PC-9 (cell line): ENCODE measurements at regions not wholly inside any gene's neighbourhood (a gene's known extent, or its start where the extent isn't known, plus 50 kb on each side); places are given as distances from the start of the nearest gene placed in this dataset.

ENCODE experiments used
- CTCF ChIP-seq: fragments of 200-600 bp; sonication (generic); conservative IDR thresholded peaks from 2 replicates; pipeline ENCODE4 v1.6.1; 2017; ENCODE audit warnings: mixed run types, antibody characterized with exemption, mild to moderate bottlenecking, moderate library complexity
- EZH2 ChIP-seq: fragments of 200-600 bp; sonication (generic); IDR thresholded peaks from 2 replicates; pipeline ENCODE4 v1.8.0; 2017; ENCODE audit warnings: antibody characterized with exemption, low read depth

- TF ChIP-seq CTCF: no peak
- TF ChIP-seq EZH2: no peak
Measured at GRCh38 chr3:68479779-68480178, 452.6 kb downstream of the TAFA4 start.
